ENCODE measurements at regions not wholly inside any gene's neighbourhood (a gene's known extent, or its start where the extent isn't known, plus 50 kb on each side); places are given as distances from the start of the nearest gene placed in this dataset.

- TF ChIP-seq POLR2A (IDR thresholded peaks at IDR 0.05): no peak
- no peak for TF ChIP-seq CTCF (IDR thresholded peaks at IDR 0.05)
These were observed 496.4 kb downstream of the LMO7 start for GRCh38 chr13:76132532-76132931.

Data from tibial nerve (tissue), 3 donors.